CD1c-positive myeloid dendritic cell (primary cell): ENCODE measurements at regions not wholly inside any gene's neighbourhood (a gene's known extent, or its start where the extent isn't known, plus 50 kb on each side); places are given as distances from the start of the nearest gene placed in this dataset.
"Not testable (repeated sequence)": the region's sequence is repeated elsewhere in the genome, so short reads cannot be mapped to it uniquely, and the experiment has no call there.

Source experiments
- DNase-seq: peaks from one replicate; pipeline ENCODE4 v3.0.0-alpha.2; 2016; ENCODE audit errors: extremely low spot score

DNA sequence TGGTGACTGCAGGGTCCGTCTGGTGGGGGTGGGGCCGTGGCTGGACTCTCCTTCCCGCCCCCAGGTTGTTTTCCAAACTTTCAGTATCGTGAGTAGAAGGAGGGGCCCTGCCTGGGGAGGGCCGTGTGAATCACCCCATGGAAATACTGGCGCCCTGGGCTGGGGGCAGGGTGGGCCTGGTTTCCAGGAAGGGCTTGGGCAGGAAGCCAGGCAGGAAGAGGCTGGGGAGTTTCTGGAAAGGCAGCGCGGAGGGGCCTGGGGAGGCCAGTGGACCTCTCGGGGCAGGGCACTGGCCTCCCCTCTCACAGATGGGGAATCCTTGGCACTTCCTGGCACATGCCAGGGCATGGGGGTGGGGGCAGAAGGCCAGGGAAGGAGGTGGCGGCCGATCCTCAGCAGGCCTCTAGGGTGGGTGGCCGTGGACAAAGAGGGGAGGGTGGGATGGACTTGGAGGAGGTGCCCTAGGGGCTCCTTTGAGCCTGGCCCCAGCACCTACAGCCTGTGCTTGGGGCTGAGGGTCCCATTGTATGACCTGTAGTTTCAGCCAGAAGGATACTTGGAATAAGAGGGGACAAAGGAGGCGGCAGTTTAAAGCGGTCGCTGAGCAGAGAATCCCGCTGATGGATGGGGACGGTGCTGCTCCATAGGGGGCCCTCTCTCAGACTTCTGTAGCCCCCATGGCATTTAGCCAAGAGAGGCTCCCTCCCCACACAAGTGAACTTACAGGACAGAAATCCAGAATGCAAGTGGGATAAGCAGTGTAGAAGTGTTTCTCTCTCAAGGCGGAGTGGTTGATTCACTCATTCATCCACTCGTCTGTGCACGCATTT lies 56.5 kb upstream of the GATA2 start:
- DNase-seq: no peak

DNA sequence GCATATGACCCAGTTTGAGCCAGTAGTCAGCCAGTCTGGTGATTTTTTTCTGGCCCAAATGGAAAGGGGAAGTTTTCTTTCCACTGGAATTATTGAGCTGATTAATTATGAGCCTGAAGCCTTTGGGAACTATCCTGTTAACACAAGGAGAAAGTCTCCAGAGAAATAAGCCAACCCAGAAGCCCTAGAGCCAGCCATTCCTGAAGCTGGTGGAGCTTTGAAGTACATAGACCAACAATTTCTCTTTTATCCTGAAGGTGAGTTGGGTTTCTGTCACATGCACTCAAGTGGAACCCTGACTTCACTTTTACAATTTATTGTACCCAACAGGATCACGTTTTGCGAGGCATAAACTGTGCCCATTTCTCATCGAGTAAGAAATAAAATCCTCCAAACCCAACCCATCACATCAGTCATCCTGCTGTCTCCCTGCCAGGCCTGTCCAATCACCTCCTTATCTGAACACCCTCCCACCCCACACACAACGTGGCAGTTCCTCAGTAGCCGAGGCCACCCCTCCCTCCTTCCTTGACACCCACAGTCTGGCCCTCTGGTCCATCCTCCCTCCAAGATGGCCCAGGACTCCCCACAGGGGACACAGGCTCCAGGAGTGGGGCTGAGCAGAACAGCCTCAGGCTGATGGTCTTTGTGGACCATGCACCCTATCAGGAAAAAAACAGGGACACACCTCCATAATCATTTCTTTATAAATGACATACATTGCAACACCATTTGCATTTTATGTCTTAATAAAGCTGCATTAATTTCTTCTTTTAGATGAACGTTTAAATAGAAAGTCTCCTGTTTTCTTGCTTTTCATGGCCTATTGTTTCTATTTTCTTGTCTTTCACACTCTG lies 55.7 kb upstream of the GATA2 start:
- DNase-seq: no peak

GRCh38 chr3:128548021-128548420 lies 55.0 kb upstream of the GATA2 start:
- no peak for DNase-seq

DNA sequence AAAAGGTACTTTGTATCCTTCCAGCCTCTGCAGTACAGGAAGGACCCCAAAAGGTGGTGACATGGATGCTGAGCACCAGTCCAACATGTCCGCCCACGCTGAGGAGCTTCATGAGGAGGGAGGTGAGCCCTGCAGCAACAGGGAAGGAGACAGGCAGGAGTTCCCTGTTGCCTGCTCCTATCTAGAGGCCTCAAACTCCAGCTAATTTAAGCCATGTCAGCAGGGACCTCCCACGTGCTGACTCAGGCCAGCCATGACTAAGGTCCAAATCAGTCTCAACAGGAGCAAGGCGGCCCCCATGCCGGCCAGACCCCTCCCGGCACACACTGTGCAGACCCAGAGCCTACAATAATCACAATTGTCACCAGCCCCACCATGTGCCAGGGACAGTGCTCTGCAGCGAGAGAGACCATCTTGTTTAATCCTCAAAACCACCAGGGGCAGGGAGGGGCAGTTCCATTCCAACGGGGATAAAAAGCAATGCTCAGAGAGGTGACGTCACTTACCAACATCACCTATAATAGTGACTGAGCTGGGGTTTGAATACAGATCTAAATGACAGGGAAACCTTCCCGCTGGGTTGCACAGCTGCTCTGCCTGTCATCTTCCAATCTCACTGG lies 54.5 kb upstream of the GATA2 start:
- no peak for DNase-seq

DNA sequence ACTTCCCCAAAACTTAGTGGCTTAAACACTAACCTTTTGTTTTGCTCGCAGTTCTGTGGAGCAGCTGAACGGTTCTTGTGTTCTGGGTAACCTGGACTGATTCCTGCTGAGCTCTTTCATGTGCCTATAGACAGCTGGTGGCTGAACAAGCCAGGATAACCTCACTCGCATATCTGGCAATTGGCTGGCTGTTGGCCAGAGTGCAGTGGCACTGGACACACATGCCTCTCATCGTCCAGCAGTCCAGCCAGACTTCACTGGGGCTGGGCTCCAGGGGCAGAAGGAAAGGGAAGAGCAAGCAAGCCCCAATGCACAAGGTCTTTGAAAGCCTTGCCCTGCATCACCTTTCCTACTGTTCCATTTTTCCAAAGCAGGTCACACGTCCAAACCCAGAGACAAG lies 53.6 kb upstream of the GATA2 start:
- DNase-seq: no peak

DNA sequence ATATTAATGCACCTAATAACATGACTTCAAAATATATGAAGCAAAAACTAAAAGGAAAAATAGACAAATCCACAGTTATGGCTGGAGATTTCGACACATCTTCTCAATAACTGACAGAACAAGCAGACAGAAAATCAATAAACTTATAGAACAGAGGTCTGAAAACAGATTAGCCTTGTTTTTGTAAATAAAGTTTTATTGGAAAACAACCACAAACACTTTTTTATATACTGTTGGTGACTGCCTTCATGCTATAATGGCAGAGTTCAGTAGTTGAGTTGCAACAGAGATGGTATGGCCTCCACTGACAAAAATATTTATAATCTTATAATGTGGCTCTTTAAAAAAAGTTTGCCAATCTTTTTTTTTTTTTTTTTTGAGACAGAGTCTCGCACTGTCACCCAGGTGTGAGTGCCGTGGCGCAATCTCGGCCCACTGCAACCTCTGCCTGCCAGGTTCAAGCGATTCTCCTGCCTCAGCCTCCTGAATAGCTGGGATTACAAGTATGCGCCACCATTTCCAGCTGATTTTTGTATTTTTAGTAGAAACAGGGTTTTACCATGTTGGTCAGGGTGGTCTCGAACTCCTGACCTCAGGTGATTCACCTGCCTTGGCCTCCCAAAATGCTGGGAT lies 52.2 kb upstream of the GATA2 start:
- no peak for DNase-seq

- DNase-seq: no peak
Observed at GRCh38 chr3:128544190-128544589, 51.2 kb upstream of the GATA2 start.

GRCh38 chr3:128543570-128544174 lies 50.7 kb upstream of the GATA2 start:
- DNase-seq: not testable (repeated sequence)
